B cell (primary cell): ENCODE measurements at regions not wholly inside any gene's neighbourhood (a gene's known extent, or its start where the extent isn't known, plus 50 kb on each side); places are given as distances from the start of the nearest gene placed in this dataset.

Experiments used
- EZH2 ChIP-seq: IDR thresholded peaks from 2 replicates; pipeline ENCODE4 v1.6.1; 2012; ENCODE audit warnings: borderline replicate concordance, low read depth, mild to moderate bottlenecking, moderate library complexity, low read length; ENCODE audit not compliant: insufficient read depth, poor library complexity, severe bottlenecking
- TF ChIP-seq, protein P1 (sequence below): fragments of 200-600 bp; IDR thresholded peaks from one replicate; pipeline ENCODE4 v1.8.0; 2022; ENCODE audit warnings: antibody characterized with exemption, mild to moderate bottlenecking

- TF ChIP-seq, protein P1, sequence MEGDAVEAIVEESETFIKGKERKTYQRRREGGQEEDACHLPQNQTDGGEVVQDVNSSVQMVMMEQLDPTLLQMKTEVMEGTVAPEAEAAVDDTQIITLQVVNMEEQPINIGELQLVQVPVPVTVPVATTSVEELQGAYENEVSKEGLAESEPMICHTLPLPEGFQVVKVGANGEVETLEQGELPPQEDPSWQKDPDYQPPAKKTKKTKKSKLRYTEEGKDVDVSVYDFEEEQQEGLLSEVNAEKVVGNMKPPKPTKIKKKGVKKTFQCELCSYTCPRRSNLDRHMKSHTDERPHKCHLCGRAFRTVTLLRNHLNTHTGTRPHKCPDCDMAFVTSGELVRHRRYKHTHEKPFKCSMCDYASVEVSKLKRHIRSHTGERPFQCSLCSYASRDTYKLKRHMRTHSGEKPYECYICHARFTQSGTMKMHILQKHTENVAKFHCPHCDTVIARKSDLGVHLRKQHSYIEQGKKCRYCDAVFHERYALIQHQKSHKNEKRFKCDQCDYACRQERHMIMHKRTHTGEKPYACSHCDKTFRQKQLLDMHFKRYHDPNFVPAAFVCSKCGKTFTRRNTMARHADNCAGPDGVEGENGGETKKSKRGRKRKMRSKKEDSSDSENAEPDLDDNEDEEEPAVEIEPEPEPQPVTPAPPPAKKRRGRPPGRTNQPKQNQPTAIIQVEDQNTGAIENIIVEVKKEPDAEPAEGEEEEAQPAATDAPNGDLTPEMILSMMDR: no peak
- no peak for TF ChIP-seq EZH2
Measured at GRCh38 chr11:45590743-45591142, 74.7 kb downstream of the CHST1 start.
